ENCODE measurements at regions not wholly inside any gene's neighbourhood (a gene's known extent, or its start where the extent isn't known, plus 50 kb on each side); places are given as distances from the start of the nearest gene placed in this dataset.
A peak's percentile ranks its signal among the peaks of the same experiment; 100 is the strongest.

GRCh38 chr10:21100871-21101514 is 203.9 kb upstream of the NEBL start:
- TF ChIP-seq CTCF (IDR thresholded peaks at IDR 0.05; ENCODE audit: unreplicated experiment) = no peak

GRCh38 chr10:21100190-21100589 is 203.1 kb upstream of the NEBL start:
- no TSS peak for BruUV-seq (replicated peaks)
- peaks cover 41% of the 10 kb centered on the region for H3K4me1 Mint-ChIP-seq (ENCODE audit: low read depth, unreplicated experiment)
- H3K4me3 Mint-ChIP-seq (ENCODE audit: low read depth, unreplicated experiment) = no peak overlapping the region
- peak overlapping the region; percentile 57 for H3K27ac Mint-ChIP-seq (ENCODE audit: unreplicated experiment)
- DNase-seq = no peak
- intact Hi-C loops (cut with micrococcal nuclease; ENCODE audit: unreplicated experiment) = no loop called here
- peaks cover 16% of the 10 kb centered on the region for H3K36me3 Mint-ChIP-seq (ENCODE audit: insufficient read depth, unreplicated experiment)
- TF ChIP-seq CTCF (IDR thresholded peaks at IDR 0.05; ENCODE audit: unreplicated experiment) = no peak
- H3K9me3 Mint-ChIP-seq (ENCODE audit: low read depth, unreplicated experiment) = no peaks in the 10 kb centered on the region
- CTCF ChIA-PET = interaction anchor here (0.9 kb wide), 1 partner anchor 624 kb away, joined by 3 read pairs; no protein-coding TSS in a partner anchor
- H3K27me3 Mint-ChIP-seq (ENCODE audit: unreplicated experiment) = no peaks in the 10 kb centered on the region

More at GRCh38 chr10:21100871-21101514, 203.9 kb upstream of the NEBL start:
- Mint-ChIP-seq H3K4me1 (ENCODE audit: low read depth, unreplicated experiment) (peaks cover 41% of the 10 kb centered on the region), H3K36me3 (ENCODE audit: insufficient read depth, unreplicated experiment) (peaks cover 15% of the 10 kb centered on the region), H3K27ac (ENCODE audit: unreplicated experiment) (peak overlapping the region; percentile 57), H3K9me3 (ENCODE audit: low read depth, unreplicated experiment) (no peaks in the 10 kb centered on the region), H3K27me3 (ENCODE audit: unreplicated experiment) (no peaks in the 10 kb centered on the region), H3K4me3 (ENCODE audit: low read depth, unreplicated experiment) (no peak overlapping the region)
- BruUV-seq (replicated peaks) = no TSS peak
- intact Hi-C loops (cut with micrococcal nuclease; ENCODE audit: unreplicated experiment) = no loop called here
- no peak for DNase-seq
- CTCF ChIA-PET = interaction anchor here (0.9 kb wide), 1 partner anchor 623 kb away, joined by 3 read pairs; no protein-coding TSS in a partner anchor

- H3K4me3 Mint-ChIP-seq (ENCODE audit: low read depth, unreplicated experiment) = no peak overlapping the region
- DNase-seq = no peak
- H3K27ac Mint-ChIP-seq (ENCODE audit: unreplicated experiment) = peak overlapping the region; percentile 57
- intact Hi-C loops (cut with micrococcal nuclease; ENCODE audit: unreplicated experiment) = loop anchor here (5.0 kb wide), 2 partner anchors 63 to 93 kb away; no protein-coding TSS in a partner anchor
- no TSS peak for BruUV-seq (replicated peaks)
- H3K4me1 Mint-ChIP-seq (ENCODE audit: low read depth, unreplicated experiment) = peaks cover 41% of the 10 kb centered on the region
- H3K9me3 Mint-ChIP-seq (ENCODE audit: low read depth, unreplicated experiment) = no peaks in the 10 kb centered on the region
- CTCF ChIA-PET = no interaction called here
- no peak for TF ChIP-seq CTCF (IDR thresholded peaks at IDR 0.05; ENCODE audit: unreplicated experiment)
- H3K27me3 Mint-ChIP-seq (ENCODE audit: unreplicated experiment) = no peaks in the 10 kb centered on the region
- H3K36me3 Mint-ChIP-seq (ENCODE audit: insufficient read depth, unreplicated experiment) = peaks cover 16% of the 10 kb centered on the region
These were observed 202.4 kb upstream of the NEBL start for GRCh38 chr10:21099291-21100062.

GRCh38 chr10:21097926-21098355 is 200.8 kb upstream of the NEBL start:
- H3K27me3 Mint-ChIP-seq (ENCODE audit: unreplicated experiment) = no peaks in the 10 kb centered on the region
- H3K9me3 Mint-ChIP-seq (ENCODE audit: low read depth, unreplicated experiment) = no peaks in the 10 kb centered on the region
- DNase-seq = no peak
- H3K27ac Mint-ChIP-seq (ENCODE audit: unreplicated experiment) = peak overlapping the region; percentile 84
- CTCF ChIA-PET = interaction anchor here (0.8 to 1.8 kb wide), 6 partner anchors 14 to 174 kb away, joined by 4 to 9 read pairs (median 4); no protein-coding TSS in a partner anchor
- BruUV-seq (replicated peaks) = TSS peak; percentile 86
- H3K36me3 Mint-ChIP-seq (ENCODE audit: insufficient read depth, unreplicated experiment) = peaks cover 16% of the 10 kb centered on the region
- no peak for TF ChIP-seq CTCF (IDR thresholded peaks at IDR 0.05; ENCODE audit: unreplicated experiment)
- intact Hi-C loops (cut with micrococcal nuclease; ENCODE audit: unreplicated experiment) = loop anchor here (5.0 kb wide), 2 partner anchors 64 to 94 kb away; no protein-coding TSS in a partner anchor
- peaks cover 41% of the 10 kb centered on the region for H3K4me1 Mint-ChIP-seq (ENCODE audit: low read depth, unreplicated experiment)
- no peak overlapping the region for H3K4me3 Mint-ChIP-seq (ENCODE audit: low read depth, unreplicated experiment)
